ENCODE measurements at regions not wholly inside any gene's neighbourhood (a gene's known extent, or its start where the extent isn't known, plus 50 kb on each side); places are given as distances from the start of the nearest gene placed in this dataset.

- H3K4me1 ChIP-seq (ENCODE audit: control insufficient read depth, insufficient read depth, low read length) = no peaks in the 10 kb centered on the region
- 92 to 94% methylated on average over 12 of the region's 12 CpGs for WGBS, 2 experiments
- H3K27ac ChIP-seq (ENCODE audit: insufficient read depth, low read depth, low read length, poor library complexity, severe bottlenecking) = no peak overlapping the region
- H3K9me3 ChIP-seq (ENCODE audit: control insufficient read depth, low read length) = no peaks in the 10 kb centered on the region
- H3K36me3 ChIP-seq (ENCODE audit: control insufficient read depth, insufficient read depth, low read length) = no peaks in the 10 kb centered on the region
- no peaks in the 10 kb centered on the region for H3K27me3 ChIP-seq (ENCODE audit: control insufficient read depth, insufficient read depth, low read length, poor library complexity, severe bottlenecking)
- H3K4me3 ChIP-seq (ENCODE audit: insufficient read depth, low read depth, low read length) = no peak overlapping the region
Observed at GRCh38 chr3:193800138-193801043, 207.4 kb downstream of the OPA1 start.

DNA sequence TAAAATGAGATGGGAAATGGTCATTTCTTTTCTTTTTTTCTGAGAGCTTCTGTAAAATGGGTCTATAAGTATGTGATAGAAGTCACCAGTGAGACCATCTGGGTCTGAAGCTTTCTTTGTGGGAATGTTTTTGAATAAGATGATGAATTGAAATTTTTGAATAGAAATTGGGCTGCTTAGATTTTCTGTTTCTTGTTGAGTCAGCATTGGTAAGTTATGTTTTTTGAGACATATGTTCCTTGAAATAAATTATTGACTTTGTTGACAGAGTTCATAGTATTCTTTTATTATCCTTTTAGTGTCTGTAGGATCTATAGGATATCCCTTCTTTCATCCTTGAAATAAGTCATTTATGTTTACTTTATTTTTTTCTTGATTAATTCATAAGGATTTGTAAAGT lies 208.1 kb downstream of the OPA1 start:
- Histone ChIP-seq H3K36me3 (ENCODE audit: control insufficient read depth, insufficient read depth, low read length) (no peaks in the 10 kb centered on the region), H3K4me3 (ENCODE audit: insufficient read depth, low read depth, low read length) (no peak overlapping the region), H3K4me1 (ENCODE audit: control insufficient read depth, insufficient read depth, low read length) (no peaks in the 10 kb centered on the region), H3K27ac (ENCODE audit: insufficient read depth, low read depth, low read length, poor library complexity, severe bottlenecking) (no peak overlapping the region), H3K9me3 (ENCODE audit: control insufficient read depth, low read length) (no peaks in the 10 kb centered on the region), H3K27me3 (ENCODE audit: control insufficient read depth, insufficient read depth, low read length, poor library complexity, severe bottlenecking) (no peaks in the 10 kb centered on the region)

- no peak overlapping the region for H3K27ac ChIP-seq (ENCODE audit: insufficient read depth, low read depth, low read length, poor library complexity, severe bottlenecking)
- H3K27me3 ChIP-seq (ENCODE audit: control insufficient read depth, insufficient read depth, low read length, poor library complexity, severe bottlenecking) = peaks cover 4% of the 10 kb centered on the region
- no peaks in the 10 kb centered on the region for H3K9me3 ChIP-seq (ENCODE audit: control insufficient read depth, low read length)
- H3K36me3 ChIP-seq (ENCODE audit: control insufficient read depth, insufficient read depth, low read length) = no peaks in the 10 kb centered on the region
- WGBS, 2 experiments = 91 to 97% methylated on average over 3 to 4 of the region's 4 CpGs
- H3K4me1 ChIP-seq (ENCODE audit: control insufficient read depth, insufficient read depth, low read length) = no peaks in the 10 kb centered on the region
- H3K4me3 ChIP-seq (ENCODE audit: insufficient read depth, low read depth, low read length) = no peak overlapping the region
Observed at GRCh38 chr3:193803288-193803687, 210.3 kb downstream of the OPA1 start.

- Histone ChIP-seq H3K27me3 (ENCODE audit: control insufficient read depth, insufficient read depth, low read length, poor library complexity, severe bottlenecking) (peaks cover 4% of the 10 kb centered on the region), H3K27ac (ENCODE audit: insufficient read depth, low read depth, low read length, poor library complexity, severe bottlenecking) (no peak overlapping the region), H3K36me3 (ENCODE audit: control insufficient read depth, insufficient read depth, low read length) (no peaks in the 10 kb centered on the region), H3K4me3 (ENCODE audit: insufficient read depth, low read depth, low read length) (no peak overlapping the region), H3K4me1 (ENCODE audit: control insufficient read depth, insufficient read depth, low read length) (peaks cover 11% of the 10 kb centered on the region), H3K9me3 (ENCODE audit: control insufficient read depth, low read length) (no peaks in the 10 kb centered on the region)
- 94 to 96% methylated on average over 8 of the region's 8 CpGs for WGBS, 2 experiments
Observed at GRCh38 chr3:193805448-193805847, 212.4 kb downstream of the OPA1 start.

DNA sequence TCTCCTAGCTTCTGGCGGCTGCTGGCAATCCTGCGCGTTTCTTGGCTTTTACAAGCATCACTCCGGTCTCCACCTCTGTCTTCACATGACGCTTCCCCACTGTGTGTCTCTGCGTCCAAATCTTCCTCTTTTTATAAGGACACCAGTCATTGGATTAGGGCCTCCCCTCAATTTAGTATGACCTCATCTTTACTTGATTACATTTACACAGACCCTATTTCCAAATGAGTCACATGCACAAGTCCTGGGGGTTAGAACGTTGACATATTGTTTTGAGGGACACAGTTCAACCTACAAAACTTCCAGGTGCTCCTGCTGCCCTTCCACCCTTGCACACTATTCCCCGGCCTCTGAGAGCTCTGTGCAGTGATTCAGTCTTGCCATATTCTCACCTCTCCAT lies 215.3 kb downstream of the OPA1 start:
- H3K4me3 ChIP-seq (ENCODE audit: insufficient read depth, low read depth, low read length) = no peak overlapping the region
- H3K27me3 ChIP-seq (ENCODE audit: control insufficient read depth, insufficient read depth, low read length, poor library complexity, severe bottlenecking) = peaks cover 4% of the 10 kb centered on the region
- H3K27ac ChIP-seq (ENCODE audit: insufficient read depth, low read depth, low read length, poor library complexity, severe bottlenecking) = no peak overlapping the region
- no peaks in the 10 kb centered on the region for H3K36me3 ChIP-seq (ENCODE audit: control insufficient read depth, insufficient read depth, low read length)
- 91 to 93% methylated on average over 8 of the region's 8 CpGs for WGBS, 2 experiments
- peaks cover 20% of the 10 kb centered on the region for H3K4me1 ChIP-seq (ENCODE audit: control insufficient read depth, insufficient read depth, low read length)
- H3K9me3 ChIP-seq (ENCODE audit: control insufficient read depth, low read length) = no peaks in the 10 kb centered on the region

GRCh38 chr3:193809106-193809505 lies 216.1 kb downstream of the OPA1 start:
- 49 to 53% methylated on average over 2 of the region's 2 CpGs for WGBS, 2 experiments
- peaks cover 4% of the 10 kb centered on the region for H3K27me3 ChIP-seq (ENCODE audit: control insufficient read depth, insufficient read depth, low read length, poor library complexity, severe bottlenecking)
- H3K4me1 ChIP-seq (ENCODE audit: control insufficient read depth, insufficient read depth, low read length) = peaks cover 20% of the 10 kb centered on the region

GRCh38 chr3:193812078-193812725 lies 219.2 kb downstream of the OPA1 start:
- Histone ChIP-seq H3K4me1 (ENCODE audit: control insufficient read depth, insufficient read depth, low read length) (peaks cover 22% of the 10 kb centered on the region), H3K9me3 (ENCODE audit: control insufficient read depth, low read length) (no peaks in the 10 kb centered on the region), H3K4me3 (ENCODE audit: insufficient read depth, low read depth, low read length) (no peak overlapping the region), H3K27me3 (ENCODE audit: control insufficient read depth, insufficient read depth, low read length, poor library complexity, severe bottlenecking) (no peaks in the 10 kb centered on the region), H3K36me3 (ENCODE audit: control insufficient read depth, insufficient read depth, low read length) (no peaks in the 10 kb centered on the region), H3K27ac (ENCODE audit: insufficient read depth, low read depth, low read length, poor library complexity, severe bottlenecking) (no peak overlapping the region)
- 50 to 52% methylated on average over 5 of the region's 5 CpGs for WGBS, 2 experiments

More at GRCh38 chr3:193809106-193809505, 216.1 kb downstream of the OPA1 start:
- Histone ChIP-seq H3K4me3 (ENCODE audit: insufficient read depth, low read depth, low read length) (no peak overlapping the region), H3K9me3 (ENCODE audit: control insufficient read depth, low read length) (no peaks in the 10 kb centered on the region), H3K27ac (ENCODE audit: insufficient read depth, low read depth, low read length, poor library complexity, severe bottlenecking) (no peak overlapping the region), H3K36me3 (ENCODE audit: control insufficient read depth, insufficient read depth, low read length) (no peaks in the 10 kb centered on the region)

DNA sequence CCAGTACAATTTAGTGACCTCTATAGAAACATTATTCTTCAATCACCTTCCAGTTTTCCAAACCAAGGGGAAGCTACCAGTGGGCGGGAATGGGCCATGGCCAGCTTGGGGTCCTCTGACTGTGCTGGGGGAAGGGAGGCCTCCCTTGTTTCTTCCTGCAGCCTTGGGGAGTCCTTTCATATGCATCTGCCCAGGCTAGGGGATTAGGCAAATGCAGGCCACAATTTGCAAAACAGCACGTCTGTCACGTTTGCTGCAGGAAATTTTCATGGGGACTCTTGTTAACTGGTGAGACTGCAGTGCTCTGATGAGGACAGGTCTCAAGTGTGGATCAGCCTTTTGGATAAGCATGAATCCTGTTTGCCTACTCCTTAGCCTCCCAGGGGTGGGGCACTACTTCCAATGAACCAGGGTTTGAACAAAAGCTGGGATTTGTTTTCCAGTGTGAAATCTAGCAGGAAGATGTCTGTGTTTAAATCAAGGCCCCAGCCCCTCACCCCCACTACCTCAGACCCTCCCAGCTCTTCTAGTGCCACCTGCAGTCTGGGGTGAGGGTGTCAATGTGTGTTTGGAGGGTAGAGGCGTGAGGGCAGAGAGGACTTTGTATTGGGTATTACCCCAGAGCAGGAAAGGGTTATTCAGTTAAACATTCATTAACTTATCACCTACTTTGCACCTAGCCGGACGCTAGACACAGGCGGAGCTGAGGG lies 219.9 kb downstream of the OPA1 start:
- no peaks in the 10 kb centered on the region for H3K9me3 ChIP-seq (ENCODE audit: control insufficient read depth, low read length)
- 42 to 49% methylated on average over 6 of the region's 7 CpGs for WGBS, 2 experiments
- no peak overlapping the region for H3K27ac ChIP-seq (ENCODE audit: insufficient read depth, low read depth, low read length, poor library complexity, severe bottlenecking)
- H3K4me3 ChIP-seq (ENCODE audit: insufficient read depth, low read depth, low read length) = no peak overlapping the region
- no peaks in the 10 kb centered on the region for H3K27me3 ChIP-seq (ENCODE audit: control insufficient read depth, insufficient read depth, low read length, poor library complexity, severe bottlenecking)
- peaks cover 30% of the 10 kb centered on the region for H3K4me1 ChIP-seq (ENCODE audit: control insufficient read depth, insufficient read depth, low read length)
- no peaks in the 10 kb centered on the region for H3K36me3 ChIP-seq (ENCODE audit: control insufficient read depth, insufficient read depth, low read length)

DNA sequence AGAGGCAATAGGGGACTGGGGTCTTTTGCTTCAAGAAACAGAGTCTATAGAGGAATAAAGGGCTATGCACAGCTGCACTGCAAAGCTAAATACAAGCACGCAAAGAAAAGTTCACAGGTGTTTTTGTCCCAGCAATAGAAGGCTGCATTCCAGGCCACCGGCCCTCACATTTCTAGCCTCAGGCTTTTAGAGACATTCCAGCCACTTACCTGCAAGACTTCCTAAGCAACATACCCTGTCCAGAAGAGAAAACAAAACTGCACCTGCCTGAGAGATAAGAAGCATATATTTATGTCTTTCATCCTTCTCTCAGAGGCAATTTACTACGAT lies 220.5 kb downstream of the OPA1 start:
- Histone ChIP-seq H3K9me3 (ENCODE audit: control insufficient read depth, low read length) (no peaks in the 10 kb centered on the region), H3K36me3 (ENCODE audit: control insufficient read depth, insufficient read depth, low read length) (no peaks in the 10 kb centered on the region), H3K27me3 (ENCODE audit: control insufficient read depth, insufficient read depth, low read length, poor library complexity, severe bottlenecking) (no peaks in the 10 kb centered on the region), H3K4me1 (ENCODE audit: control insufficient read depth, insufficient read depth, low read length) (peaks cover 32% of the 10 kb centered on the region), H3K4me3 (ENCODE audit: insufficient read depth, low read depth, low read length) (no peak overlapping the region), H3K27ac (ENCODE audit: insufficient read depth, low read depth, low read length, poor library complexity, severe bottlenecking) (no peak overlapping the region)
- 51 to 61% methylated on average over 3 of the region's 3 CpGs for WGBS, 2 experiments
